ENCODE measurements at regions not wholly inside any gene's neighbourhood (a gene's known extent, or its start where the extent isn't known, plus 50 kb on each side); places are given as distances from the start of the nearest gene placed in this dataset.

GRCh38 chr3:44106756-44107155 lies 134.9 kb upstream of the TOPAZ1 start:
- Histone ChIP-seq H3K4me1 (ENCODE audit: control insufficient read depth, insufficient read depth, low read length) (peaks cover 5% of the 10 kb centered on the region), H3K9ac (ENCODE audit: low read length) (no peak overlapping the region), H3K9me3 (ENCODE audit: control insufficient read depth, low read length) (no peaks in the 10 kb centered on the region), H3K4me3 (ENCODE audit: low read length) (no peak overlapping the region), H3K36me3 (ENCODE audit: control insufficient read depth, insufficient read depth, low read length, severe bottlenecking) (peaks cover 14% of the 10 kb centered on the region), H3K27me3 (replicated peaks; ENCODE audit: control insufficient read depth, insufficient read depth, low read length) (no peaks in the 10 kb centered on the region)
- no peak for DNase-seq (ENCODE audit: low read depth)

GRCh38 chr3:44108481-44108880 lies 133.2 kb upstream of the TOPAZ1 start:
- Histone ChIP-seq H3K9ac (ENCODE audit: low read length) (no peak overlapping the region), H3K4me1 (ENCODE audit: control insufficient read depth, insufficient read depth, low read length) (peaks cover 4% of the 10 kb centered on the region), H3K9me3 (ENCODE audit: control insufficient read depth, low read length) (no peaks in the 10 kb centered on the region), H3K36me3 (ENCODE audit: control insufficient read depth, insufficient read depth, low read length, severe bottlenecking) (peaks cover 29% of the 10 kb centered on the region), H3K27me3 (replicated peaks; ENCODE audit: control insufficient read depth, insufficient read depth, low read length) (no peaks in the 10 kb centered on the region), H3K4me3 (ENCODE audit: low read length) (no peak overlapping the region)
- DNase-seq (ENCODE audit: low read depth), result no peak

- no peak overlapping the region for H3K4me3 ChIP-seq (ENCODE audit: low read length)
- H3K27me3 ChIP-seq (replicated peaks; ENCODE audit: control insufficient read depth, insufficient read depth, low read length), result no peaks in the 10 kb centered on the region
- no peak overlapping the region for H3K9ac ChIP-seq (ENCODE audit: low read length)
- peaks cover 35% of the 10 kb centered on the region for H3K36me3 ChIP-seq (ENCODE audit: control insufficient read depth, insufficient read depth, low read length, severe bottlenecking)
- no peak for DNase-seq (ENCODE audit: low read depth)
- H3K4me1 ChIP-seq (ENCODE audit: control insufficient read depth, insufficient read depth, low read length), result peaks cover 4% of the 10 kb centered on the region
- no peaks in the 10 kb centered on the region for H3K9me3 ChIP-seq (ENCODE audit: control insufficient read depth, low read length)
These were observed 131.8 kb upstream of the TOPAZ1 start for GRCh38 chr3:44109771-44110361.

GRCh38 chr3:44110648-44111047 lies 131.0 kb upstream of the TOPAZ1 start:
- no peaks in the 10 kb centered on the region for H3K27me3 ChIP-seq (replicated peaks; ENCODE audit: control insufficient read depth, insufficient read depth, low read length)
- H3K4me1 ChIP-seq (ENCODE audit: control insufficient read depth, insufficient read depth, low read length), result peaks cover 4% of the 10 kb centered on the region
- no peaks in the 10 kb centered on the region for H3K9me3 ChIP-seq (ENCODE audit: control insufficient read depth, low read length)
- H3K9ac ChIP-seq (ENCODE audit: low read length), result no peak overlapping the region
- peaks cover 43% of the 10 kb centered on the region for H3K36me3 ChIP-seq (ENCODE audit: control insufficient read depth, insufficient read depth, low read length, severe bottlenecking)
- no peak overlapping the region for H3K4me3 ChIP-seq (ENCODE audit: low read length)
- no peak for DNase-seq (ENCODE audit: low read depth)

- no peak overlapping the region for H3K9ac ChIP-seq (ENCODE audit: low read length)
- no peak overlapping the region for H3K4me3 ChIP-seq (ENCODE audit: low read length)
- no peaks in the 10 kb centered on the region for H3K27me3 ChIP-seq (replicated peaks; ENCODE audit: control insufficient read depth, insufficient read depth, low read length)
- DNase-seq (ENCODE audit: low read depth), result no peak
- no peaks in the 10 kb centered on the region for H3K9me3 ChIP-seq (ENCODE audit: control insufficient read depth, low read length)
- peaks cover 51% of the 10 kb centered on the region for H3K36me3 ChIP-seq (ENCODE audit: control insufficient read depth, insufficient read depth, low read length, severe bottlenecking)
- H3K4me1 ChIP-seq (ENCODE audit: control insufficient read depth, insufficient read depth, low read length), result peaks cover 2% of the 10 kb centered on the region
These were observed 130.2 kb upstream of the TOPAZ1 start for GRCh38 chr3:44111482-44111881.

- DNase-seq (ENCODE audit: low read depth), result no peak
- no peak overlapping the region for H3K9ac ChIP-seq (ENCODE audit: low read length)
- no peak overlapping the region for H3K4me3 ChIP-seq (ENCODE audit: low read length)
- H3K4me1 ChIP-seq (ENCODE audit: control insufficient read depth, insufficient read depth, low read length), result no peaks in the 10 kb centered on the region
- peaks cover 55% of the 10 kb centered on the region for H3K36me3 ChIP-seq (ENCODE audit: control insufficient read depth, insufficient read depth, low read length, severe bottlenecking)
- no peaks in the 10 kb centered on the region for H3K27me3 ChIP-seq (replicated peaks; ENCODE audit: control insufficient read depth, insufficient read depth, low read length)
- no peaks in the 10 kb centered on the region for H3K9me3 ChIP-seq (ENCODE audit: control insufficient read depth, low read length)
These were observed 127.5 kb upstream of the TOPAZ1 start for GRCh38 chr3:44114142-44114541.

- Histone ChIP-seq H3K36me3 (ENCODE audit: control insufficient read depth, insufficient read depth, low read length, severe bottlenecking) (peaks cover 36% of the 10 kb centered on the region), H3K4me3 (ENCODE audit: low read length) (no peak overlapping the region), H3K4me1 (ENCODE audit: control insufficient read depth, insufficient read depth, low read length) (peaks cover 7% of the 10 kb centered on the region), H3K9ac (ENCODE audit: low read length) (no peak overlapping the region), H3K27me3 (replicated peaks; ENCODE audit: control insufficient read depth, insufficient read depth, low read length) (no peaks in the 10 kb centered on the region), H3K9me3 (ENCODE audit: control insufficient read depth, low read length) (no peaks in the 10 kb centered on the region)
- no peak for DNase-seq (ENCODE audit: low read depth)
These were observed 124.4 kb upstream of the TOPAZ1 start for GRCh38 chr3:44117239-44117638.

- Histone ChIP-seq H3K27me3 (replicated peaks; ENCODE audit: control insufficient read depth, insufficient read depth, low read length) (no peaks in the 10 kb centered on the region), H3K4me1 (ENCODE audit: control insufficient read depth, insufficient read depth, low read length) (peaks cover 7% of the 10 kb centered on the region), H3K36me3 (ENCODE audit: control insufficient read depth, insufficient read depth, low read length, severe bottlenecking) (peaks cover 31% of the 10 kb centered on the region), H3K9ac (ENCODE audit: low read length) (no peak overlapping the region), H3K9me3 (ENCODE audit: control insufficient read depth, low read length) (no peaks in the 10 kb centered on the region), H3K4me3 (ENCODE audit: low read length) (no peak overlapping the region)
- no peak for DNase-seq (ENCODE audit: low read depth)
These were observed 124.0 kb upstream of the TOPAZ1 start for GRCh38 chr3:44117736-44118135.

- no peaks in the 10 kb centered on the region for H3K27me3 ChIP-seq (replicated peaks; ENCODE audit: control insufficient read depth, insufficient read depth, low read length)
- H3K9ac ChIP-seq (ENCODE audit: low read length), result no peak overlapping the region
- DNase-seq (ENCODE audit: low read depth), result no peak
- H3K4me1 ChIP-seq (ENCODE audit: control insufficient read depth, insufficient read depth, low read length), result peaks cover 7% of the 10 kb centered on the region
- H3K4me3 ChIP-seq (ENCODE audit: low read length), result no peak overlapping the region
- H3K9me3 ChIP-seq (ENCODE audit: control insufficient read depth, low read length), result peaks cover 2% of the 10 kb centered on the region
- peaks cover 10% of the 10 kb centered on the region for H3K36me3 ChIP-seq (ENCODE audit: control insufficient read depth, insufficient read depth, low read length, severe bottlenecking)
These were observed 120.7 kb upstream of the TOPAZ1 start for GRCh38 chr3:44120721-44121582.

- peak; percentile 12 for DNase-seq (ENCODE audit: low read depth)
- Histone ChIP-seq H3K27me3 (replicated peaks; ENCODE audit: control insufficient read depth, insufficient read depth, low read length) (peaks cover 3% of the 10 kb centered on the region), H3K9ac (ENCODE audit: low read length) (no peak overlapping the region), H3K36me3 (ENCODE audit: control insufficient read depth, insufficient read depth, low read length, severe bottlenecking) (no peaks in the 10 kb centered on the region), H3K4me3 (ENCODE audit: low read length) (no peak overlapping the region), H3K9me3 (ENCODE audit: control insufficient read depth, low read length) (peaks cover 2% of the 10 kb centered on the region), H3K4me1 (ENCODE audit: control insufficient read depth, insufficient read depth, low read length) (peaks cover 7% of the 10 kb centered on the region)
These were observed 116.4 kb upstream of the TOPAZ1 start for GRCh38 chr3:44125246-44125645.

GRCh38 chr3:44125882-44126281 lies 115.8 kb upstream of the TOPAZ1 start:
- Histone ChIP-seq H3K27me3 (replicated peaks; ENCODE audit: control insufficient read depth, insufficient read depth, low read length) (peaks cover 6% of the 10 kb centered on the region), H3K4me1 (ENCODE audit: control insufficient read depth, insufficient read depth, low read length) (peaks cover 7% of the 10 kb centered on the region), H3K36me3 (ENCODE audit: control insufficient read depth, insufficient read depth, low read length, severe bottlenecking) (no peaks in the 10 kb centered on the region), H3K4me3 (ENCODE audit: low read length) (no peak overlapping the region), H3K9me3 (ENCODE audit: control insufficient read depth, low read length) (peaks cover 2% of the 10 kb centered on the region), H3K9ac (ENCODE audit: low read length) (no peak overlapping the region)
- peak; percentile 17 for DNase-seq (ENCODE audit: low read depth)
